ENCODE measurements at regions not wholly inside any gene's neighbourhood (a gene's known extent, or its start where the extent isn't known, plus 50 kb on each side); places are given as distances from the start of the nearest gene placed in this dataset.
"Not testable (repeated sequence)": the region's sequence is repeated elsewhere in the genome, so short reads cannot be mapped to it uniquely, and the experiment has no call there.

DNA sequence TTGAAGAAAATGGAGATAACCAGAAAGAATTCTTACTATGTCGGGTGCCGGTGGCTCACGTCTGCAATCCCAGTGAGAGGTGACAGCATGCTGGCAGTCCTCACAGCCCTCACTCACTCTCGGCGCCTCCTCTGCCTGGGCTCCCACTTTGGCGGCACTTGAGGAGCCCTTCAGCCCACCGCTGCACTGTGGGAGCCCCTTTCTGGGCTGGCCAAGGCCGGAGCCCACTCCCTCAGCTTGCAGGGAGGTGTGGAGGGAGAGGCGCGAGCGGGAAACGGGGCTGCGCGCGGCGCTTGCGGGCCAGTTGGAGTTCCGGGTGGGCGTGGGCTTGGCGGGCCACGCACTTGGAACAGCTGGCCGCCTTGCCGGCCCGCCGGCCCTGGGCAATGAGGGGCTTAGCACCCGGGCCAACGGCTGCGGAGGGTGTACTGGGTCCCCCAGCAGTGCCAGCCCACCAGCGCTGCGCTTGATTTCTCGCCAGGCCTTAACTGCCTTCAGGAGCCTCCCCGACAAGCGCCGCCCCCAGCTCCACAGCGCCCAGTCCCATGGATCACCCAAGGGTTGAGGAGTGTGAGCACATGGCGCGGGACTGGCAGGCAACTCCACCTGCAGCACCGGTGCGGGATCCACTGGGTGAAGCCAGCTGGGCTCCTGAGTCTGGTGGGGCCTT, 1672.5 kb upstream of the B3GALT2 start:
- not testable (repeated sequence) for H3K27ac ChIP-seq (ENCODE audit: low read length); H3K4me1 ChIP-seq (ENCODE audit: insufficient read depth, low read length); H3K36me3 ChIP-seq (ENCODE audit: insufficient read depth, low read depth, low read length); H3K27me3 ChIP-seq (ENCODE audit: insufficient read depth, low read length); H3K9ac ChIP-seq (ENCODE audit: low read depth, low read length); H3K9me3 ChIP-seq (ENCODE audit: insufficient read depth, low read depth, low read length); H3K4me3 ChIP-seq (ENCODE audit: low read length)

DNA sequence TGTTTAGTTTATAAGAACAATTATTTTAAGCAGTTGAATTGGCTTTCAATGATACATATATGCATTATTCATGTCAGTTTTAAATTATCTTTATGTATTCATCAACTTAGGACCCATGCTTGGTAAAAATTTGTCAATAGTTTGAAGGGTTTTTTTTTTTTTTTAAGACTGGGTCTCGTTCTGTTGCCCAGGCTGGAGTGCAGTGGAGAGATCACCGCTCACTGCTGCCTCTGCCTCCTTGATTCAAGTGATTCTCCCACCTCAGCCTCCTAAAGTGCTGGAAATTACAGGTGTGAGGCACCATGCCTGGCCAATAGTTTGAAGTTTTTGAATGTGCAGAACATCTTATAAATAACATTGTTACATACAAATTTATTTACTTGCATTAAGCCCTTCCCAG, 1671.0 kb upstream of the B3GALT2 start:
- H3K9me3 ChIP-seq (ENCODE audit: insufficient read depth, low read depth, low read length): no peaks in the 10 kb centered on the region; the same call in 1 of the 2 replicates
- no peak overlapping the region for H3K4me3 ChIP-seq (ENCODE audit: low read length)
- no peak overlapping the region for H3K9ac ChIP-seq (ENCODE audit: low read depth, low read length)
- no peak overlapping the region for H3K27ac ChIP-seq (ENCODE audit: low read length)
- H3K4me1 ChIP-seq (ENCODE audit: insufficient read depth, low read length): no peaks in the 10 kb centered on the region
- H3K36me3 ChIP-seq (ENCODE audit: insufficient read depth, low read depth, low read length): no peaks in the 10 kb centered on the region
- no peaks in the 10 kb centered on the region for H3K27me3 ChIP-seq (ENCODE audit: insufficient read depth, low read length)

- Histone ChIP-seq H3K27ac (ENCODE audit: low read length) (no peak overlapping the region), H3K9ac (ENCODE audit: low read depth, low read length) (no peak overlapping the region), H3K36me3 (ENCODE audit: insufficient read depth, low read depth, low read length) (no peaks in the 10 kb centered on the region), H3K4me1 (ENCODE audit: insufficient read depth, low read length) (no peaks in the 10 kb centered on the region), H3K9me3 (ENCODE audit: insufficient read depth, low read depth, low read length) (no peaks in the 10 kb centered on the region), H3K27me3 (ENCODE audit: insufficient read depth, low read length) (no peaks in the 10 kb centered on the region), H3K4me3 (ENCODE audit: low read length) (no peak overlapping the region)
These were observed 1662.4 kb upstream of the B3GALT2 start for GRCh38 chr1:194848846-194849245.

GRCh38 chr1:194846488-194846887, 1660.1 kb upstream of the B3GALT2 start:
- Histone ChIP-seq H3K36me3 (ENCODE audit: insufficient read depth, low read depth, low read length) (no peaks in the 10 kb centered on the region), H3K9me3 (ENCODE audit: insufficient read depth, low read depth, low read length) (no peaks in the 10 kb centered on the region), H3K4me1 (ENCODE audit: insufficient read depth, low read length) (no peaks in the 10 kb centered on the region), H3K27ac (ENCODE audit: low read length) (no peak overlapping the region), H3K9ac (ENCODE audit: low read depth, low read length) (no peak overlapping the region), H3K4me3 (ENCODE audit: low read length) (no peak overlapping the region), H3K27me3 (ENCODE audit: insufficient read depth, low read length) (no peaks in the 10 kb centered on the region)

DNA sequence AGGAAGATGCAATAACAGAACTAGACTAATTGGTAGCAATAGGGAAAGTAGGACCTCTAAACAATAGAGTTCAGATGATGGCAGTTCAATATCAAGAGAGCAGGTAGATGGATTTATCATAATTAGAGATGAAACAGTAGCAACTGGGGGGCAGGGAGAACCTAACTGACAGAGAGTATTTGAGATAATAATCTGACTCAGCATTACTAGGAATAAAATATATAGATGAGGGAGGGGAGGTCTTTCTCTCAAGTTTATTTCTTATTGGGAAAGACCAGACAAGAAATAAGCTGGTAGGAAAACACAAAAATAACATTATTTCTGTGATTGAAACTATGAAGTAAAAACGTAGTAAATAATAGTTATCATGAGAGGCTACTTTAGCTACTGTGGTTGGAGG, 1656.7 kb upstream of the B3GALT2 start:
- Histone ChIP-seq H3K9me3 (ENCODE audit: insufficient read depth, low read depth, low read length) (no peaks in the 10 kb centered on the region), H3K36me3 (ENCODE audit: insufficient read depth, low read depth, low read length) (no peaks in the 10 kb centered on the region), H3K27me3 (ENCODE audit: insufficient read depth, low read length) (no peaks in the 10 kb centered on the region), H3K9ac (ENCODE audit: low read depth, low read length) (no peak overlapping the region), H3K27ac (ENCODE audit: low read length) (no peak overlapping the region), H3K4me1 (ENCODE audit: insufficient read depth, low read length) (no peaks in the 10 kb centered on the region), H3K4me3 (ENCODE audit: low read length) (no peak overlapping the region)

- Histone ChIP-seq H3K27me3 (ENCODE audit: insufficient read depth, low read length) (no peaks in the 10 kb centered on the region), H3K27ac (ENCODE audit: low read length) (no peak overlapping the region), H3K4me3 (ENCODE audit: low read length) (no peak overlapping the region), H3K4me1 (ENCODE audit: insufficient read depth, low read length) (no peaks in the 10 kb centered on the region), H3K9ac (ENCODE audit: low read depth, low read length) (no peak overlapping the region), H3K36me3 (ENCODE audit: insufficient read depth, low read depth, low read length) (no peaks in the 10 kb centered on the region), H3K9me3 (ENCODE audit: insufficient read depth, low read depth, low read length) (no peaks in the 10 kb centered on the region)
These were observed 1646.7 kb upstream of the B3GALT2 start for GRCh38 chr1:194833111-194833510.

GRCh38 chr1:194831595-194831994, 1645.2 kb upstream of the B3GALT2 start:
- not testable (repeated sequence) for H3K9ac ChIP-seq (ENCODE audit: low read depth, low read length); H3K27ac ChIP-seq (ENCODE audit: low read length)

DNA sequence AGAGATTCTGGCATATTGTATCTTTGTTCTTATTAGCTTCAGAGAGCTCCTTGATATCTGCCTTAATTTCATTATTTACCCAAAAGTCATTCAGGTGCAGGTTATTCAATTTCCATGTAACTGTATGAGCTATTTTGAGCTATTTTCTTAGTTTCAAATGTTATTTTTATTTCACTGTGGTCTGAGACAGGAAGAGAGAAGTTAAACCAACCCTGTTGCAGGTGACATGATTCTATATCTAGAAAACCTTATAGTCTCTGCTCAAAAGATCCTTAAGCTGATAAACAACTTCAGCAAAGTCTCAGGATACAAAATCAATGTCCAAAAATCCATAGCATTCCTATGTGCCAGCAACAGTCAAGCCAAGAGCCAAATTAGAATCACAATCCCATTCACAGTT, 1644.0 kb upstream of the B3GALT2 start:
- H3K9me3 ChIP-seq (ENCODE audit: insufficient read depth, low read depth, low read length): no peaks in the 10 kb centered on the region
- H3K27me3 ChIP-seq (ENCODE audit: insufficient read depth, low read length): no peaks in the 10 kb centered on the region
- H3K9ac ChIP-seq (ENCODE audit: low read depth, low read length): no peak overlapping the region
- H3K27ac ChIP-seq (ENCODE audit: low read length): no peak overlapping the region
- no peak overlapping the region for H3K4me3 ChIP-seq (ENCODE audit: low read length)
- no peaks in the 10 kb centered on the region for H3K4me1 ChIP-seq (ENCODE audit: insufficient read depth, low read length)
- H3K36me3 ChIP-seq (ENCODE audit: insufficient read depth, low read depth, low read length): no peaks in the 10 kb centered on the region

More at GRCh38 chr1:194831595-194831994, 1645.2 kb upstream of the B3GALT2 start:
- H3K9me3 ChIP-seq (ENCODE audit: insufficient read depth, low read depth, low read length); H3K36me3 ChIP-seq (ENCODE audit: insufficient read depth, low read depth, low read length); H3K4me3 ChIP-seq (ENCODE audit: low read length); H3K27me3 ChIP-seq (ENCODE audit: insufficient read depth, low read length); H3K4me1 ChIP-seq (ENCODE audit: insufficient read depth, low read length): not testable (repeated sequence)

GRCh38 chr1:194829492-194829891, 1643.1 kb upstream of the B3GALT2 start:
- H3K9ac ChIP-seq (ENCODE audit: low read depth, low read length): no peak overlapping the region
- H3K36me3 ChIP-seq (ENCODE audit: insufficient read depth, low read depth, low read length): no peaks in the 10 kb centered on the region
- H3K4me1 ChIP-seq (ENCODE audit: insufficient read depth, low read length): no peaks in the 10 kb centered on the region
- no peaks in the 10 kb centered on the region for H3K27me3 ChIP-seq (ENCODE audit: insufficient read depth, low read length)
- no peak overlapping the region for H3K27ac ChIP-seq (ENCODE audit: low read length)
- H3K4me3 ChIP-seq (ENCODE audit: low read length): no peak overlapping the region
- H3K9me3 ChIP-seq (ENCODE audit: insufficient read depth, low read depth, low read length): no peaks in the 10 kb centered on the region

- no peaks in the 10 kb centered on the region for H3K36me3 ChIP-seq (ENCODE audit: insufficient read depth, low read depth, low read length)
- H3K9me3 ChIP-seq (ENCODE audit: insufficient read depth, low read depth, low read length): no peaks in the 10 kb centered on the region
- H3K27me3 ChIP-seq (ENCODE audit: insufficient read depth, low read length): no peaks in the 10 kb centered on the region
- no peak overlapping the region for H3K4me3 ChIP-seq (ENCODE audit: low read length)
- no peaks in the 10 kb centered on the region for H3K4me1 ChIP-seq (ENCODE audit: insufficient read depth, low read length)
- no peak overlapping the region for H3K27ac ChIP-seq (ENCODE audit: low read length)
- no peak overlapping the region for H3K9ac ChIP-seq (ENCODE audit: low read depth, low read length)
These were observed 1639.0 kb upstream of the B3GALT2 start for GRCh38 chr1:194825382-194825781.

DNA sequence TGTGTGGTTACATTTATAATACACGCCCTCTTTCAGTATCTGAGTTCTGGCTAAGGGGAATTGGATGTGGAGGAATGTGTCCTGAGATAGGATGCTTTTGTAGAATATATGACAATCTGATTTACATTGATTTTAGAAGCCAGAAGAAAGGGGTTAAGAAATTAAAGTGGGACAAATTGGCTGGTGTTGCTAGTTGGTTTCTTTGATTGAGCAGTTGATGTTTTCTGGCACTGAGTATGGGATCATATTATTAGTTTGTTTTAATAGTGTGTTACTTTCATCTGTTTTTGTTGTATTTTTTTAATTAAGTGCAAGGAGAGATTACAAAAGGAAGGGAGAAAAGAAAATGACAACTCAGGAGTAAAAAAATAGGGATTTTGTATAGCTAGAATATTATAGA, 1634.7 kb upstream of the B3GALT2 start:
- Histone ChIP-seq H3K9ac (ENCODE audit: low read depth, low read length) (no peak overlapping the region), H3K9me3 (ENCODE audit: insufficient read depth, low read depth, low read length) (no peaks in the 10 kb centered on the region), H3K27ac (ENCODE audit: low read length) (no peak overlapping the region), H3K27me3 (ENCODE audit: insufficient read depth, low read length) (no peaks in the 10 kb centered on the region), H3K36me3 (ENCODE audit: insufficient read depth, low read depth, low read length) (no peaks in the 10 kb centered on the region), H3K4me3 (ENCODE audit: low read length) (no peak overlapping the region), H3K4me1 (ENCODE audit: insufficient read depth, low read length) (no peaks in the 10 kb centered on the region)

- H3K36me3 ChIP-seq (ENCODE audit: insufficient read depth, low read depth, low read length): no peaks in the 10 kb centered on the region
- H3K9ac ChIP-seq (ENCODE audit: low read depth, low read length): no peak overlapping the region
- no peaks in the 10 kb centered on the region for H3K27me3 ChIP-seq (ENCODE audit: insufficient read depth, low read length)
- H3K27ac ChIP-seq (ENCODE audit: low read length): no peak overlapping the region
- H3K4me3 ChIP-seq (ENCODE audit: low read length): no peak overlapping the region
- no peaks in the 10 kb centered on the region for H3K4me1 ChIP-seq (ENCODE audit: insufficient read depth, low read length)
- no peaks in the 10 kb centered on the region for H3K9me3 ChIP-seq (ENCODE audit: insufficient read depth, low read depth, low read length)
These were observed 1632.3 kb upstream of the B3GALT2 start for GRCh38 chr1:194818674-194819073.
